ENCODE measurements at regions not wholly inside any gene's neighbourhood (a gene's known extent, or its start where the extent isn't known, plus 50 kb on each side); places are given as distances from the start of the nearest gene placed in this dataset.

DNA sequence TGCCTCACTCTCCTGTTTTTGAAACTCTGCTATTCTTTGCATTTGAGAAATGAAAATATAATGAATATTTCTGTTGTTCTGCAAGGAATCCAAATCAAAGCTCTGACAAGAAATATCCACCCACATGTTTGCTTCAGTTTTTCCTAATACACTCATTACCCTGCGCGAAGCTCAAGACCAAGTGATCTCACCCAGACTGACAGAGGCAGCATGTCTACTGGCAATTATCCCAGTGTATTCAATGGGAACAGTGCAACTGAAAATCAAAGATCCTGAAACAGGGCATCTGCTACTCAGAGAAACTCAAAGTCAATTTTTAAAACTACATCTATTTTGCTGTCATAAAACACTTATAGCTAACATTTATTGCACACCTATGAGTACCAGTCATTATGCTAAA is 321.0 kb upstream of the LRRC7 start:
- TF ChIP-seq, protein P1, sequence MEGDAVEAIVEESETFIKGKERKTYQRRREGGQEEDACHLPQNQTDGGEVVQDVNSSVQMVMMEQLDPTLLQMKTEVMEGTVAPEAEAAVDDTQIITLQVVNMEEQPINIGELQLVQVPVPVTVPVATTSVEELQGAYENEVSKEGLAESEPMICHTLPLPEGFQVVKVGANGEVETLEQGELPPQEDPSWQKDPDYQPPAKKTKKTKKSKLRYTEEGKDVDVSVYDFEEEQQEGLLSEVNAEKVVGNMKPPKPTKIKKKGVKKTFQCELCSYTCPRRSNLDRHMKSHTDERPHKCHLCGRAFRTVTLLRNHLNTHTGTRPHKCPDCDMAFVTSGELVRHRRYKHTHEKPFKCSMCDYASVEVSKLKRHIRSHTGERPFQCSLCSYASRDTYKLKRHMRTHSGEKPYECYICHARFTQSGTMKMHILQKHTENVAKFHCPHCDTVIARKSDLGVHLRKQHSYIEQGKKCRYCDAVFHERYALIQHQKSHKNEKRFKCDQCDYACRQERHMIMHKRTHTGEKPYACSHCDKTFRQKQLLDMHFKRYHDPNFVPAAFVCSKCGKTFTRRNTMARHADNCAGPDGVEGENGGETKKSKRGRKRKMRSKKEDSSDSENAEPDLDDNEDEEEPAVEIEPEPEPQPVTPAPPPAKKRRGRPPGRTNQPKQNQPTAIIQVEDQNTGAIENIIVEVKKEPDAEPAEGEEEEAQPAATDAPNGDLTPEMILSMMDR (IDR thresholded peaks at IDR 0.05; ENCODE audit: insufficient read depth, low read length): no peak
- TF ChIP-seq GABPA (IDR thresholded peaks at IDR 0.05; ENCODE audit: low read depth): no peak
- TF ChIP-seq, protein P2, sequence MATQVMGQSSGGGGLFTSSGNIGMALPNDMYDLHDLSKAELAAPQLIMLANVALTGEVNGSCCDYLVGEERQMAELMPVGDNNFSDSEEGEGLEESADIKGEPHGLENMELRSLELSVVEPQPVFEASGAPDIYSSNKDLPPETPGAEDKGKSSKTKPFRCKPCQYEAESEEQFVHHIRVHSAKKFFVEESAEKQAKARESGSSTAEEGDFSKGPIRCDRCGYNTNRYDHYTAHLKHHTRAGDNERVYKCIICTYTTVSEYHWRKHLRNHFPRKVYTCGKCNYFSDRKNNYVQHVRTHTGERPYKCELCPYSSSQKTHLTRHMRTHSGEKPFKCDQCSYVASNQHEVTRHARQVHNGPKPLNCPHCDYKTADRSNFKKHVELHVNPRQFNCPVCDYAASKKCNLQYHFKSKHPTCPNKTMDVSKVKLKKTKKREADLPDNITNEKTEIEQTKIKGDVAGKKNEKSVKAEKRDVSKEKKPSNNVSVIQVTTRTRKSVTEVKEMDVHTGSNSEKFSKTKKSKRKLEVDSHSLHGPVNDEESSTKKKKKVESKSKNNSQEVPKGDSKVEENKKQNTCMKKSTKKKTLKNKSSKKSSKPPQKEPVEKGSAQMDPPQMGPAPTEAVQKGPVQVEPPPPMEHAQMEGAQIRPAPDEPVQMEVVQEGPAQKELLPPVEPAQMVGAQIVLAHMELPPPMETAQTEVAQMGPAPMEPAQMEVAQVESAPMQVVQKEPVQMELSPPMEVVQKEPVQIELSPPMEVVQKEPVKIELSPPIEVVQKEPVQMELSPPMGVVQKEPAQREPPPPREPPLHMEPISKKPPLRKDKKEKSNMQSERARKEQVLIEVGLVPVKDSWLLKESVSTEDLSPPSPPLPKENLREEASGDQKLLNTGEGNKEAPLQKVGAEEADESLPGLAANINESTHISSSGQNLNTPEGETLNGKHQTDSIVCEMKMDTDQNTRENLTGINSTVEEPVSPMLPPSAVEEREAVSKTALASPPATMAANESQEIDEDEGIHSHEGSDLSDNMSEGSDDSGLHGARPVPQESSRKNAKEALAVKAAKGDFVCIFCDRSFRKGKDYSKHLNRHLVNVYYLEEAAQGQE (IDR thresholded peaks at IDR 0.05; ENCODE audit: insufficient replicate concordance, low read depth): no peak
- no peak for TF ChIP-seq POLR2AphosphoS5 (IDR thresholded peaks at IDR 0.05; ENCODE audit: low read depth)

Data from HL-60 (cell line).